ENCODE measurements at regions not wholly inside any gene's neighbourhood (a gene's known extent, or its start where the extent isn't known, plus 50 kb on each side); places are given as distances from the start of the nearest gene placed in this dataset.

DNA sequence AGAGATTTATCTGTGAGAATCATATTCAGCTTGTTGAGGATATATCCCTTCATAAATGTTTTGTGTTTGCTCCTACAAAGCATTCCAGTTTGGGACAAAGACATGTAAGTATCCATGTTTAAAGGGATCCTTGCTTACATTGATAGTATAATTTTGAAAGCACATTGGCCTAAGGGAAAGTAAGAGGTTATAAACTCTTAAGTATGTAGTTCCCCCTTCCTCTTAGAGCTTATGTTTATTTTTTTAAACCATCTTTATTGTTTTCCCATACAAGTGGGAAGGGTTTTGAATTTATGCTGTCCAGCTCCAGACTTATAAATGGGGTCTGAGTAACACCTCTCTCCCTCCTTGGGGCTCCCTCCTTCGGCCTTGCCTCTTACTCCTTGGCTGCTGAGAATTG is 481.5 kb downstream of the LMO4 start:
- H2AFZ ChIP-seq (ENCODE audit: low read length), result no peak overlapping the region
- H4K20me1 ChIP-seq (ENCODE audit: insufficient read depth, low read length), result no peaks in the 10 kb centered on the region

DNA sequence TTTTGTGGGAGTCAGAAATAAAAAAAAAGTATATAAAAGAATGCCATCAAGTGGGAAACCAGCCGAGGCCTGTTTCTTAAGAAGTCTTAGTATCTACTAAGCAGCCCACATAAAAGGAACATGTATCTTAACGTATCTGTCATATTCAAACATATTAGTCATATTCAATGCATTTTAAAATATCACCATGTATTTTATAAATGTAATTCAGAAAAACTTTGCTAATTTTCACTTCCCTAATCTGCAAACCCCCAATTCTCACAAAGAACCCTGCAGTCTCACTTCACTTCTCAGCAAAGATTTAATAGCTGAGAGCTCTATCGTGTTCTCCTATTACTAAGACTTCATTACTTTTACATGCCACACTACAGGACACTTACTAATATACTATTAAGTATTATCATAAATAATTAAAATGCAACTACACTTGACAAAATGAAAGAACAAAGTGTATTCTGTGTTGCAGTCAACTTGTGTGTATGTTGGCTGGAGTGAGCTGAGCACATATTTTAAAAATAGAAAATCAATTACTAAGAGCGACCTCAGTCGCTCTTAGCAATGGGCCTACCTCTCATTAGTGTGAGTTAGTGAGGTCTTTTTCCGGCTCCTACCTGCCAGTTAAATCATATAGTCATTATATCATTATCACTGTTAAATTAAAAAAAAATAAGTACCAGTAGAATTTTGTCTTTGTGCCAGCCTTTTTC is 484.3 kb downstream of the LMO4 start:
- Histone ChIP-seq H4K20me1 (ENCODE audit: insufficient read depth, low read length) (no peaks in the 10 kb centered on the region), H3F3A (ENCODE audit: insufficient read depth, low read length) (no peaks in the 10 kb centered on the region), H3K9me2 (replicated peaks; ENCODE audit: insufficient read depth, low read length) (no peaks in the 10 kb centered on the region), H2AFZ (ENCODE audit: low read length) (no peak overlapping the region), H3K4me2 (ENCODE audit: low read depth, low read length) (no peak overlapping the region), H3K4me3 (ENCODE audit: low read length) (no peak overlapping the region), H3K9ac (ENCODE audit: low read length) (no peak overlapping the region), H3K36me3 (replicated peaks; ENCODE audit: insufficient read depth, low read length) (no peaks in the 10 kb centered on the region), H3K27me3 (replicated peaks; ENCODE audit: insufficient read depth, low read length) (no peaks in the 10 kb centered on the region), H3K79me2 (ENCODE audit: low read length) (no peaks in the 10 kb centered on the region), H3K4me1 (ENCODE audit: low read length) (no peaks in the 10 kb centered on the region), H3K27ac (ENCODE audit: low read length) (no peak overlapping the region), H3K9me3 (replicated peaks; ENCODE audit: insufficient read depth, low read length) (no peaks in the 10 kb centered on the region)
- no peak for TF ChIP-seq EZH2 (optimal IDR thresholded peaks at IDR 0.05; ENCODE audit: low read depth, low read length)
- TF ChIP-seq CTCF (IDR thresholded peaks at IDR 0.05; ENCODE audit: low read length), result no peak
- no peak for TF ChIP-seq EZH2phosphoT487 (IDR thresholded peaks at IDR 0.05; ENCODE audit: low read length)
- no peak for DNase-seq

More for the DNA sequence above, 481.5 kb downstream of the LMO4 start:
- TF ChIP-seq EZH2phosphoT487 (IDR thresholded peaks at IDR 0.05; ENCODE audit: low read length), result no peak
- Histone ChIP-seq H3K4me3 (ENCODE audit: low read length) (no peak overlapping the region), H3F3A (ENCODE audit: insufficient read depth, low read length) (no peaks in the 10 kb centered on the region), H3K79me2 (ENCODE audit: low read length) (no peaks in the 10 kb centered on the region), H3K27me3 (replicated peaks; ENCODE audit: insufficient read depth, low read length) (no peaks in the 10 kb centered on the region), H3K9ac (ENCODE audit: low read length) (no peak overlapping the region), H3K4me2 (ENCODE audit: low read depth, low read length) (no peak overlapping the region), H3K9me2 (replicated peaks; ENCODE audit: insufficient read depth, low read length) (no peaks in the 10 kb centered on the region), H3K9me3 (replicated peaks; ENCODE audit: insufficient read depth, low read length) (no peaks in the 10 kb centered on the region), H3K4me1 (ENCODE audit: low read length) (no peaks in the 10 kb centered on the region), H3K27ac (ENCODE audit: low read length) (no peak overlapping the region), H3K36me3 (replicated peaks; ENCODE audit: insufficient read depth, low read length) (no peaks in the 10 kb centered on the region)
- no peak for DNase-seq

- Histone ChIP-seq H3K9me3 (replicated peaks; ENCODE audit: insufficient read depth, low read length) (no peaks in the 10 kb centered on the region), H3K9me2 (replicated peaks; ENCODE audit: insufficient read depth, low read length) (no peaks in the 10 kb centered on the region), H3K4me2 (ENCODE audit: low read depth, low read length) (no peak overlapping the region), H3K27ac (ENCODE audit: low read length) (no peak overlapping the region), H3F3A (ENCODE audit: insufficient read depth, low read length) (no peaks in the 10 kb centered on the region), H3K9ac (ENCODE audit: low read length) (no peak overlapping the region), H3K4me1 (ENCODE audit: low read length) (no peaks in the 10 kb centered on the region), H3K36me3 (replicated peaks; ENCODE audit: insufficient read depth, low read length) (no peaks in the 10 kb centered on the region), H2AFZ (ENCODE audit: low read length) (no peak overlapping the region), H3K79me2 (ENCODE audit: low read length) (no peaks in the 10 kb centered on the region), H4K20me1 (ENCODE audit: insufficient read depth, low read length) (no peaks in the 10 kb centered on the region), H3K4me3 (ENCODE audit: low read length) (no peak overlapping the region), H3K27me3 (replicated peaks; ENCODE audit: insufficient read depth, low read length) (no peaks in the 10 kb centered on the region)
- DNase-seq, result no peak
- TF ChIP-seq EZH2phosphoT487 (IDR thresholded peaks at IDR 0.05; ENCODE audit: low read length) (no peak), CTCF (IDR thresholded peaks at IDR 0.05; ENCODE audit: low read length) (no peak), EZH2 (optimal IDR thresholded peaks at IDR 0.05; ENCODE audit: low read depth, low read length) (no peak)
Observed at GRCh38 chr1:87814573-87814972, 485.9 kb downstream of the LMO4 start.

GRCh38 chr1:87816646-87817045 is 488.0 kb downstream of the LMO4 start:
- no peak overlapping the region for H3K9ac ChIP-seq (ENCODE audit: low read length)
- H4K20me1 ChIP-seq (ENCODE audit: insufficient read depth, low read length), result no peaks in the 10 kb centered on the region
- DNase-seq, result no peak
- no peaks in the 10 kb centered on the region for H3K4me1 ChIP-seq (ENCODE audit: low read length)
- H3K36me3 ChIP-seq (replicated peaks; ENCODE audit: insufficient read depth, low read length), result no peaks in the 10 kb centered on the region
- no peaks in the 10 kb centered on the region for H3F3A ChIP-seq (ENCODE audit: insufficient read depth, low read length)
- no peaks in the 10 kb centered on the region for H3K9me2 ChIP-seq (replicated peaks; ENCODE audit: insufficient read depth, low read length)
- no peaks in the 10 kb centered on the region for H3K79me2 ChIP-seq (ENCODE audit: low read length)
- no peak overlapping the region for H2AFZ ChIP-seq (ENCODE audit: low read length)
- H3K27ac ChIP-seq (ENCODE audit: low read length), result no peak overlapping the region
- H3K4me3 ChIP-seq (ENCODE audit: low read length), result no peak overlapping the region
- TF ChIP-seq EZH2 (optimal IDR thresholded peaks at IDR 0.05; ENCODE audit: low read depth, low read length), result no peak
- no peak for TF ChIP-seq CTCF (IDR thresholded peaks at IDR 0.05; ENCODE audit: low read length)
- no peak for TF ChIP-seq EZH2phosphoT487 (IDR thresholded peaks at IDR 0.05; ENCODE audit: low read length)
- H3K27me3 ChIP-seq (replicated peaks; ENCODE audit: insufficient read depth, low read length), result no peaks in the 10 kb centered on the region
- no peaks in the 10 kb centered on the region for H3K9me3 ChIP-seq (replicated peaks; ENCODE audit: insufficient read depth, low read length)
- no peak overlapping the region for H3K4me2 ChIP-seq (ENCODE audit: low read depth, low read length)
